HEK293 (cell line): ENCODE measurements at regions not wholly inside any gene's neighbourhood (a gene's known extent, or its start where the extent isn't known, plus 50 kb on each side); places are given as distances from the start of the nearest gene placed in this dataset.

Experiments used
- CTCF ChIA-PET: fragments of 350-600 bp; formaldehyde crosslinking; extraction: SDS; loops from one replicate; lab custom pipeline; 2021; ENCODE audit warnings: antibody characterized with exemption; lab: Yijun Ruan, JAX
- POLR2A ChIA-PET: fragments of 300-600 bp; formaldehyde crosslinking; extraction: SDS; loops from one replicate; lab custom pipeline; 2020; ENCODE audit warnings: antibody characterized with exemption, inconsistent platforms; lab: Yijun Ruan, JAX
- H3K27ac ChIP-seq: fragments of 200-500 bp; sonication (Bioruptor generic); 2 replicates; pipeline ENCODE4 v1.5.1; 2014; ENCODE audit warnings: low read depth, low read length, control low read depth, inconsistent platforms; ENCODE audit errors: extremely low read depth
- H3K36me3 ChIP-seq, 2 experiments: fragments of 200-500 bp in 1 of 2; sonication (Bioruptor generic) in 1 of 2; 1 replicate in 1 of 2; 2 replicates in 1 of 2; pipeline ENCODE4 v1.5.1; 2014 to 2017; ENCODE audit warnings: inconsistent platforms in 2 of 2, low read length in 2 of 2; ENCODE audit not compliant: control insufficient read depth in 2 of 2, insufficient read depth in 1 of 2
- H3K4me1 ChIP-seq: fragments of 200-500 bp; sonication (Bioruptor generic); 2 replicates; pipeline ENCODE4 v1.5.1; 2014; ENCODE audit warnings: mild to moderate bottlenecking, low read length, inconsistent platforms; ENCODE audit not compliant: control insufficient read depth, insufficient read depth
- H3K4me3 ChIP-seq: 2 replicates; pipeline ENCODE4 v1.5.1; 2011; ENCODE audit warnings: low read depth, mild to moderate bottlenecking, control low read depth, low read length, moderate library complexity
- H3K9me3 ChIP-seq: fragments of 200-500 bp; sonication (Bioruptor generic); 2 replicates; pipeline ENCODE4 v1.5.1; 2014; ENCODE audit warnings: low read depth, low read length, inconsistent platforms; ENCODE audit not compliant: control insufficient read depth, insufficient read depth
- GLI4 ChIP-seq: fragments of 450-650 bp; formaldehyde crosslinking; IDR thresholded peaks from 2 replicates; pipeline ENCODE4 v1.5.1; 2016; ENCODE audit warnings: missing biosample characterization, missing genetic modification characterization
- HIC1 ChIP-seq: fragments of 450-650 bp; formaldehyde crosslinking; IDR thresholded peaks from 2 replicates; pipeline ENCODE4 v1.5.1; 2016; ENCODE audit warnings: missing biosample characterization, missing genetic modification characterization
- SETDB1 ChIP-seq: IDR thresholded peaks from one replicate; pipeline ENCODE4 v1.6.1; 2017; ENCODE audit warnings: mild to moderate bottlenecking, low read length, moderate library complexity, mixed read lengths; ENCODE audit not compliant: insufficient read length
- TRIM28 ChIP-seq: IDR thresholded peaks from 2 replicates; pipeline ENCODE4 v1.6.1; 2011; ENCODE audit warnings: low read length, control low read depth, borderline replicate concordance
- ZBTB11 ChIP-seq: fragments of 450-650 bp; formaldehyde crosslinking; conservative IDR thresholded peaks from 2 replicates; pipeline ENCODE4 v1.5.1; 2016; ENCODE audit warnings: low read depth, missing biosample characterization, missing genetic modification characterization
- ZBTB7A ChIP-seq: fragments of 450-650 bp; formaldehyde crosslinking; IDR thresholded peaks from 2 replicates; pipeline ENCODE4 v1.5.1; 2016; ENCODE audit warnings: low read depth, missing biosample characterization, missing genetic modification characterization
- ZFHX2 ChIP-seq: fragments of 450-650 bp; formaldehyde crosslinking; conservative IDR thresholded peaks from 2 replicates; pipeline ENCODE4 v1.5.1; 2016; ENCODE audit warnings: missing biosample characterization, missing genetic modification characterization
- ZNF138 ChIP-seq: fragments of 450-650 bp; formaldehyde crosslinking; IDR thresholded peaks from 2 replicates; pipeline ENCODE4 v1.5.1; 2016; ENCODE audit warnings: missing biosample characterization, missing genetic modification characterization, borderline replicate concordance
- ZNF146 ChIP-seq: fragments of 450-650 bp; formaldehyde crosslinking; IDR thresholded peaks from 2 replicates; pipeline ENCODE4 v1.5.1; 2016; ENCODE audit warnings: missing biosample characterization, missing genetic modification characterization
- ZNF155 ChIP-seq: fragments of 450-650 bp; formaldehyde crosslinking; IDR thresholded peaks from 2 replicates; pipeline ENCODE4 v1.5.1; 2016; ENCODE audit warnings: missing biosample characterization, missing genetic modification characterization
- ZNF391 ChIP-seq: fragments of 450-650 bp; formaldehyde crosslinking; IDR thresholded peaks from 2 replicates; pipeline ENCODE4 v1.5.1; 2016; ENCODE audit warnings: low read depth, missing biosample characterization, missing genetic modification characterization, borderline replicate concordance
- ZNF510 ChIP-seq: fragments of 450-650 bp; formaldehyde crosslinking; IDR thresholded peaks from 2 replicates; pipeline ENCODE4 v1.5.1; 2018; ENCODE audit warnings: mild to moderate bottlenecking, missing genetic modification characterization, missing biosample characterization; ENCODE audit not compliant: insufficient replicate concordance
- ZNF518A ChIP-seq: fragments of 450-650 bp; formaldehyde crosslinking; conservative IDR thresholded peaks from 2 replicates; pipeline ENCODE4 v1.5.1; 2016; ENCODE audit warnings: low read depth, missing biosample characterization, missing genetic modification characterization
- ZNF549 ChIP-seq: fragments of 450-650 bp; IDR thresholded peaks from 2 replicates; pipeline ENCODE4 v1.5.1; 2018; ENCODE audit warnings: missing biosample characterization, missing genetic modification characterization, mild to moderate bottlenecking, inconsistent platforms, moderate library complexity
- ZNF596 ChIP-seq: fragments of 450-650 bp; IDR thresholded peaks from 2 replicates; pipeline ENCODE4 v1.5.0; 2018; ENCODE audit warnings: missing biosample characterization, mild to moderate bottlenecking, missing genetic modification characterization, moderate library complexity
- ZNF677 ChIP-seq: fragments of 450-650 bp; IDR thresholded peaks from 2 replicates; pipeline ENCODE4 v1.5.0; 2018; ENCODE audit warnings: missing biosample characterization, mild to moderate bottlenecking, missing genetic modification characterization, moderate library complexity
- ZNF701 ChIP-seq: fragments of 450-650 bp; formaldehyde crosslinking; IDR thresholded peaks from 2 replicates; pipeline ENCODE4 v1.5.1; 2016; ENCODE audit warnings: missing biosample characterization, missing genetic modification characterization

DNA sequence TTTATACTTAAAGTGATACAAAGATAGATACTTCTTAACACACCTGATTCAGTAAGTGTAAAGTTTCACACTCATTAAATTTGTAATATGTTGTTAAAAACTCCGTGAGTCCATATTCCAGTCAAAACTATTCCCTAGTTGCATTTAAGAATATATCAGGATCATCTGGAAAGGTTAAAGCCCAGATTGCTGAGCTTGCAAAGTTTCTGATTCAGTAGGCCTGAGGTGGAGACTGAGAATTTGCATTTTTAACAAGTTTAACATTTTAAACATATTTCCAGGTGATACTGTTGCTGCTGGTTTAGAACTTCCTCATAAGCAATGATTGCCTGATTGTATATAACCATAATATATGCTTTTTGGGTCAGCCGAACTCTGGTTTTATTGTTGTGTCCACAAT is 1998.6 kb upstream of the PCDH20 start:
- Histone ChIP-seq H3K4me3 (no peak overlapping the region), H3K4me1 (no peaks in the 10 kb centered on the region), H3K36me3 (no peaks in the 10 kb centered on the region), H3K27ac (no peak overlapping the region), H3K9me3 (no peaks in the 10 kb centered on the region)
- POLR2A ChIA-PET, result no interaction called here
- CTCF ChIA-PET, result no interaction called here
- TF ChIP-seq HIC1 (tag by site-specific recombination) (no peak), ZFHX2 (tag by site-specific recombination) (no peak), ZBTB11 (tag by site-specific recombination) (no peak), ZNF596 (tag by site-specific recombination) (no peak), ZNF677 (tag by site-specific recombination) (no peak), ZNF155 (tag by site-specific recombination) (no peak)

DNA sequence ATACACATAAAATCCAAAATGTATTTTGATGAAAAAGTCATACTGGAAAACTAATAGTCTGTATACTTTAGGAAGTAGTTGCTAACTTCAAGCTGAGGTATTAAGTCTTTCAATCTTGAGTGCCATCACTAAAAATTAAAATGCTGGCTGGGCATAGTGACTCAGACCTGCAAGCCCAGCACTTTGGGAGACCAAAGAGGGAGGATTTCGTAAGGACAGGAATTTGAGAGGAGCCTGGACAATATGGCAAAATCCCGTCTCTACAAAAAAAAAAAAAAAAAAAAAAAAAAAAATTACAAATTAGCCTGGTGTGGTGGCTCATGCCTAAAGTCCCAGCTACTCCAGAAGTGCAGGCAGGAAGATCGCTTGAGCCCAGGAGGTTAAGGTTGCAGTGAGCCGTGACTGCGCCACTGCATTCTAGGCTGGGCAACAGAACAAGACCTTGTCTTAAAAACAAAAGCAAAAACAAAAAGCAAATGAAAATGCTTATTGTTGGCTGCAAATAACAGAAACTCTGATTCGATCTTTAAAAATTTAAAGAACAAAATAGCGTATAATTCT is 1994.2 kb upstream of the PCDH20 start:
- TF ChIP-seq ZNF510 (tag by site-specific recombination) (no peak), SETDB1 (no peak), ZNF518A (tag by site-specific recombination) (no peak), ZNF391 (no peak), ZNF701 (tag by site-specific recombination) (no peak), ZBTB11 (tag by site-specific recombination) (no peak), ZNF549 (tag by site-specific recombination) (no peak), TRIM28 (no peak), ZNF138 (tag by site-specific recombination) (no peak), GLI4 (tag by site-specific recombination) (no peak), ZBTB7A (tag by site-specific recombination) (no peak), ZNF146 (no peak)
- no peak overlapping the region for H3K27ac ChIP-seq
- no peak overlapping the region for H3K4me3 ChIP-seq
- H3K9me3 ChIP-seq, result no peaks in the 10 kb centered on the region
- no peaks in the 10 kb centered on the region for H3K4me1 ChIP-seq
- POLR2A ChIA-PET, result no interaction called here
- H3K36me3 ChIP-seq, result no peaks in the 10 kb centered on the region
- CTCF ChIA-PET, result no interaction called here
